ENCODE measurements at regions not wholly inside any gene's neighbourhood (a gene's known extent, or its start where the extent isn't known, plus 50 kb on each side); places are given as distances from the start of the nearest gene placed in this dataset.

- TF ChIP-seq CTCF (conservative IDR thresholded peaks at IDR 0.05; ENCODE audit: low read depth, low read length) (no peak), POLR2A (IDR thresholded peaks at IDR 0.05; ENCODE audit: low read depth, low read length) (no peak), BHLHE40 (IDR thresholded peaks at IDR 0.05; ENCODE audit: low read depth, low read length) (no peak), RFX5 (IDR thresholded peaks at IDR 0.05; ENCODE audit: low read depth, low read length) (no peak), SMC3 (IDR thresholded peaks at IDR 0.05; ENCODE audit: low read depth, low read length) (no peak), MAFK (IDR thresholded peaks at IDR 0.05; ENCODE audit: low read depth, low read length) (no peak), RAD21 (IDR thresholded peaks at IDR 0.05; ENCODE audit: low read length) (no peak), MAZ (IDR thresholded peaks at IDR 0.05; ENCODE audit: borderline replicate concordance, low read depth, low read length) (no peak), RCOR1 (IDR thresholded peaks at IDR 0.05; ENCODE audit: insufficient replicate concordance, low read length) (no peak)
Observed at GRCh38 chr4:120481756-120482155, 415.1 kb upstream of the MAD2L1 start.

Data from IMR-90 (cell line).